Upper lobe of left lung (tissue), 6 donors: ENCODE measurements at regions not wholly inside any gene's neighbourhood (a gene's known extent, or its start where the extent isn't known, plus 50 kb on each side); places are given as distances from the start of the nearest gene placed in this dataset.

Experiments
- ATAC-seq, 2 donors: fragments of 200-7000 bp; cut with Tn5 transposase; one replicate each; pipeline ENCODE4 v1.9.1; 2022; ENCODE audit warnings: mild to moderate bottlenecking in 2 of 2, moderate library complexity in 2 of 2; ENCODE audit not compliant: low FRiP score in 2 of 2
- DNase-seq, 2 donors: peaks; one replicate each; pipeline ENCODE4 v3.0.0-alpha.2; 2019 to 2020
- H3K27ac ChIP-seq, 4 donors: fragments of 200-600 bp; sonication (generic); one replicate each; pipeline ENCODE4 v1.5.1; 2016 to 2019
- H3K27me3 ChIP-seq, 4 donors: fragments of 200-600 bp; sonication (generic); one replicate each; pipeline ENCODE4 v1.5.1; 2017 to 2019
- H3K36me3 ChIP-seq, 4 donors: fragments of 200-600 bp; sonication (generic); one replicate each; pipeline ENCODE4 v1.5.1; 2016 to 2019
- H3K4me1 ChIP-seq, 4 donors: fragments of 200-600 bp; sonication (generic); one replicate each; pipeline ENCODE4 v1.5.1; 2018 to 2019
- H3K4me3 ChIP-seq, 4 donors: fragments of 200-600 bp; sonication (generic); one replicate each; pipeline ENCODE4 v1.5.1; 2017 to 2019; ENCODE audit warnings: mild to moderate bottlenecking in 2 of 4, moderate library complexity in 1 of 4
- H3K9me3 ChIP-seq, 4 donors: fragments of 200-600 bp; sonication (generic); one replicate each; pipeline ENCODE4 v1.5.1; 2018 to 2019
- CTCF ChIP-seq, 6 experiments: fragments of 450-650 bp in 4 of 6; fragments of 200-600 bp in 2 of 6; sonication (generic) in 2 of 6; IDR thresholded peaks; one replicate each; pipeline ENCODE4 v1.5.1; 2016 to 2019; ENCODE audit warnings: antibody characterized with exemption in 6 of 6
- EP300 ChIP-seq, 4 donors: sonication (generic); formaldehyde crosslinking; IDR thresholded peaks; one replicate each; pipeline ENCODE4 v1.5.1; 2017; ENCODE audit warnings: antibody characterized with exemption in 4 of 4, control low read depth in 2 of 4
- POLR2A ChIP-seq, 4 donors: fragments of 450-650 bp; IDR thresholded peaks; one replicate each; pipeline ENCODE4 v1.5.1; 2016 to 2017; ENCODE audit warnings: antibody characterized with exemption in 4 of 4, mild to moderate bottlenecking in 2 of 4
- POLR2AphosphoS5 ChIP-seq, 2 donors: sonication (generic); formaldehyde crosslinking; IDR thresholded peaks; one replicate each; pipeline ENCODE4 v1.5.1; 2017; ENCODE audit warnings: antibody characterized with exemption in 2 of 2
- WGBS, 2 donors: methylation state at CpG; one replicate each; pipeline ENCODE4 v1.1.5; 2017 to 2018; 5-methylcytosine and 5-hydroxymethylcytosine counted together
- donor health status: DM: no; HTN: no; CAD: no; lungs with moderate emphysema.
- donor health status: DM: no; HTN: yes; CAD: no; lungs with severe emphysema.

- 71 to 77% methylated on average over 12 of the region's 12 CpGs for WGBS, 2 donors
- no peak overlapping the region for H3K27ac ChIP-seq
- no peak overlapping the region for H3K4me3 ChIP-seq
- no peak for DNase-seq
- no peaks in the 10 kb centered on the region for H3K27me3 ChIP-seq
- H3K4me1 ChIP-seq = no peaks in the 10 kb centered on the region
- no peaks in the 10 kb centered on the region for H3K9me3 ChIP-seq
- TF ChIP-seq POLR2A (IDR thresholded peaks at IDR 0.05) = no peak
- TF ChIP-seq CTCF (IDR thresholded peaks at IDR 0.05) = no peak
- TF ChIP-seq EP300 (IDR thresholded peaks at IDR 0.05) = no peak
- no peak for TF ChIP-seq POLR2AphosphoS5 (IDR thresholded peaks at IDR 0.05)
- no peaks in the 10 kb centered on the region for H3K36me3 ChIP-seq
- ATAC-seq = no peak
These were observed 219.9 kb upstream of the BRINP1 start for GRCh38 chr9:119588874-119589744.

GRCh38 chr9:119577881-119578280 lies 208.6 kb upstream of the BRINP1 start:
- no peaks in the 10 kb centered on the region for H3K36me3 ChIP-seq
- DNase-seq = no peak
- no peak for ATAC-seq
- WGBS, 2 donors = 83 to 90% methylated on average over 1 of the region's 1 CpG
- H3K4me1 ChIP-seq = no peaks in the 10 kb centered on the region
- H3K27me3 ChIP-seq = no peaks in the 10 kb centered on the region
- no peak overlapping the region for H3K4me3 ChIP-seq
- no peak overlapping the region for H3K27ac ChIP-seq
- H3K9me3 ChIP-seq = no peaks in the 10 kb centered on the region
- TF ChIP-seq POLR2A (IDR thresholded peaks at IDR 0.05) (no peak), POLR2AphosphoS5 (IDR thresholded peaks at IDR 0.05) (no peak), CTCF (IDR thresholded peaks at IDR 0.05) (no peak), EP300 (IDR thresholded peaks at IDR 0.05) (no peak)

DNA sequence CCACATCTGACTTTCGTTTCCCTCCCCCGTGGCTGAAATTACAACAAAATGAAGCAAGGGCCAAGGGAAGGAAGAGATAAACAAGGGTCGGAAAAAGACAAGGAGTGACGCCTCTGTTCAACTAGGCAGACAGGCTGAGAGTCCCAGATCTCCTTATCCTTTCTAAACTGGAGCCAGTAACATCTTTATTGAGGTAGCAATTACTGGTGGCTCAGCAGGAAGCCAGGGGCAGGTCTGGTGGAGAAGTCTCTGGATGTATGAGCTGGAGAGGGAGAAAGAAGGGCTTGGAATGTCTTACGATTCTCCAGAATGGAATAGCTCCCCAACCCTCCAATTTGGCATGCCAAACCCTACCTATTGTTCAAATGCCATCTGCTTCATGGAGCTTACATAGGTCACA lies 190.8 kb upstream of the BRINP1 start:
- DNase-seq (no peak), ATAC-seq (no peak)
- no peak overlapping the region for H3K4me3 ChIP-seq
- WGBS, 2 donors = 31 to 40% methylated on average over 5 of the region's 5 CpGs
- no peaks in the 10 kb centered on the region for H3K27me3 ChIP-seq
- no peaks in the 10 kb centered on the region for H3K9me3 ChIP-seq
- H3K4me1 ChIP-seq = peaks cover 17 to 29% (median 19%) of the 10 kb centered on the region in 4 donors
- H3K36me3 ChIP-seq = no peaks in the 10 kb centered on the region
- H3K27ac ChIP-seq = peak overlapping the region in 3 of 4 donors; percentile 8 to 81 (median 53)
- peak in 1 of 4 donors; percentile 10 for TF ChIP-seq EP300 (IDR thresholded peaks at IDR 0.05)
- TF ChIP-seq POLR2A (IDR thresholded peaks at IDR 0.05) = no peak
- peak in 1 of 2 donors; percentile 27 for TF ChIP-seq POLR2AphosphoS5 (IDR thresholded peaks at IDR 0.05)
- TF ChIP-seq CTCF (IDR thresholded peaks at IDR 0.05) = no peak

DNA sequence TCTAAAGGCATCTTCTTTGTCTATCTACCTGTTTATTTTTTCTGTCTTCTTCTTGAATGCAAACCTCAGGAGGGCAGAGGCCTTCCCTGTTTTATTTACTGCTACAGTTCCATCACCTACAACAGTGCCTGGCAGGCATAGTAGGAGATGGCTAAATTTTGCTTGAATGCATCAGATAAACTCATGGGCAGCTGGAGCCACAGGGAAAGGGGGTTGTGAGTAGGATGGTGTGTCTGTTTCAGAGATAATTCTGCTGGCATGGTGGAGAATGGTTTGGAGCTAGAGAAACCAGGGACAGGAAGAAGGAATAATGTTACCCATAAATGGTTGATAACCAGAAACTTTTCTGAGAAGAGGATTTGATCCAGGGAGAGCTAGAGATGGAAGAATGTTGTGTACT lies 189.8 kb upstream of the BRINP1 start:
- Histone ChIP-seq H3K4me1 (peaks cover 17 to 29% (median 19%) of the 10 kb centered on the region in 4 donors), H3K27ac (peak overlapping the region in 3 of 4 donors; percentile 8 to 81 (median 53)), H3K36me3 (no peaks in the 10 kb centered on the region), H3K4me3 (no peak overlapping the region), H3K9me3 (no peaks in the 10 kb centered on the region), H3K27me3 (no peaks in the 10 kb centered on the region)
- DNase-seq = no peak
- ATAC-seq = no peak
- no peak for TF ChIP-seq EP300 (IDR thresholded peaks at IDR 0.05)
- no peak for TF ChIP-seq POLR2AphosphoS5 (IDR thresholded peaks at IDR 0.05)
- no peak for TF ChIP-seq CTCF (IDR thresholded peaks at IDR 0.05)
- no peak for TF ChIP-seq POLR2A (IDR thresholded peaks at IDR 0.05)
